Calu3 (cell line): ENCODE measurements at regions not wholly inside any gene's neighbourhood (a gene's known extent, or its start where the extent isn't known, plus 50 kb on each side); places are given as distances from the start of the nearest gene placed in this dataset.

Source experiments
- BruUV-seq: library from RNA; stranded (reverse); fragments of 400-500 nt; replicated peaks from 2 replicates; lab custom pipeline; 2021; lab: Mats Ljungman, UMichigan
- CTCF ChIA-PET: fragments of 300-600 bp; sonication (Branson Sonifier 250); formaldehyde crosslinking; loops from one replicate; lab custom pipeline; 2022; ENCODE audit warnings: antibody characterized with exemption; lab: Charles Lee
- DNase-seq: peaks from one replicate; pipeline ENCODE4 v3.0.0; 2022
- H3K27ac Mint-ChIP-seq: one replicate; pipeline ENCODE4 v1.8.0; 2022; ENCODE audit warnings: mixed read lengths; ENCODE audit not compliant: unreplicated experiment
- H3K27me3 Mint-ChIP-seq: one replicate; pipeline ENCODE4 v1.8.0; 2022; ENCODE audit warnings: mixed read lengths; ENCODE audit not compliant: unreplicated experiment
- H3K36me3 Mint-ChIP-seq: one replicate; pipeline ENCODE4 v1.8.0; 2022; ENCODE audit warnings: mild to moderate bottlenecking, moderate library complexity, mixed read lengths; ENCODE audit not compliant: insufficient read depth, unreplicated experiment
- H3K4me1 Mint-ChIP-seq: one replicate; pipeline ENCODE4 v1.8.0; 2022; ENCODE audit warnings: mild to moderate bottlenecking, low read depth, mixed read lengths; ENCODE audit not compliant: unreplicated experiment
- H3K4me3 Mint-ChIP-seq: one replicate; pipeline ENCODE4 v1.8.0; 2022; ENCODE audit warnings: mild to moderate bottlenecking, low read depth, moderate library complexity, mixed read lengths; ENCODE audit not compliant: unreplicated experiment
- H3K9me3 Mint-ChIP-seq: one replicate; pipeline ENCODE4 v1.8.0; 2022; ENCODE audit warnings: low read depth, mixed read lengths; ENCODE audit not compliant: unreplicated experiment
- intact Hi-C: fragments of 100-400 bp; cut with micrococcal nuclease; formaldehyde crosslinking; loops from one replicate; pipeline ENCODE4 v1.10.0; 2022; ENCODE audit not compliant: unreplicated experiment
- TF ChIP-seq, protein P1 (sequence below): fragments of 200-600 bp; IDR thresholded peaks from one replicate; pipeline ENCODE4 v1.8.0; 2022; ENCODE audit warnings: antibody characterized with exemption; ENCODE audit not compliant: unreplicated experiment

GRCh38 chr10:8240861-8241260 is 186.4 kb downstream of the GATA3 start:
- TF ChIP-seq, protein P1, sequence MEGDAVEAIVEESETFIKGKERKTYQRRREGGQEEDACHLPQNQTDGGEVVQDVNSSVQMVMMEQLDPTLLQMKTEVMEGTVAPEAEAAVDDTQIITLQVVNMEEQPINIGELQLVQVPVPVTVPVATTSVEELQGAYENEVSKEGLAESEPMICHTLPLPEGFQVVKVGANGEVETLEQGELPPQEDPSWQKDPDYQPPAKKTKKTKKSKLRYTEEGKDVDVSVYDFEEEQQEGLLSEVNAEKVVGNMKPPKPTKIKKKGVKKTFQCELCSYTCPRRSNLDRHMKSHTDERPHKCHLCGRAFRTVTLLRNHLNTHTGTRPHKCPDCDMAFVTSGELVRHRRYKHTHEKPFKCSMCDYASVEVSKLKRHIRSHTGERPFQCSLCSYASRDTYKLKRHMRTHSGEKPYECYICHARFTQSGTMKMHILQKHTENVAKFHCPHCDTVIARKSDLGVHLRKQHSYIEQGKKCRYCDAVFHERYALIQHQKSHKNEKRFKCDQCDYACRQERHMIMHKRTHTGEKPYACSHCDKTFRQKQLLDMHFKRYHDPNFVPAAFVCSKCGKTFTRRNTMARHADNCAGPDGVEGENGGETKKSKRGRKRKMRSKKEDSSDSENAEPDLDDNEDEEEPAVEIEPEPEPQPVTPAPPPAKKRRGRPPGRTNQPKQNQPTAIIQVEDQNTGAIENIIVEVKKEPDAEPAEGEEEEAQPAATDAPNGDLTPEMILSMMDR, result no peak
- CTCF ChIA-PET, result no interaction called here
- no peaks in the 10 kb centered on the region for H3K36me3 Mint-ChIP-seq
- intact Hi-C loops, result no loop called here
- no peak overlapping the region for H3K4me3 Mint-ChIP-seq
- H3K9me3 Mint-ChIP-seq, result no peaks in the 10 kb centered on the region
- H3K4me1 Mint-ChIP-seq, result no peaks in the 10 kb centered on the region
- no TSS peak for BruUV-seq
- H3K27me3 Mint-ChIP-seq, result no peaks in the 10 kb centered on the region
- H3K27ac Mint-ChIP-seq, result no peak overlapping the region
- no peak for DNase-seq

- H3K27ac Mint-ChIP-seq, result no peak overlapping the region
- H3K36me3 Mint-ChIP-seq, result no peaks in the 10 kb centered on the region
- TF ChIP-seq, protein P1, result no peak
- H3K4me1 Mint-ChIP-seq, result no peaks in the 10 kb centered on the region
- CTCF ChIA-PET, result no interaction called here
- BruUV-seq, result no TSS peak
- no peak overlapping the region for H3K4me3 Mint-ChIP-seq
- no peak for DNase-seq
- H3K27me3 Mint-ChIP-seq, result no peaks in the 10 kb centered on the region
- intact Hi-C loops, result no loop called here
- no peaks in the 10 kb centered on the region for H3K9me3 Mint-ChIP-seq
Observed at GRCh38 chr10:8242295-8242872, 187.9 kb downstream of the GATA3 start.

- H3K27me3 Mint-ChIP-seq, result no peaks in the 10 kb centered on the region
- BruUV-seq, result no TSS peak
- H3K4me1 Mint-ChIP-seq, result no peaks in the 10 kb centered on the region
- no peaks in the 10 kb centered on the region for H3K36me3 Mint-ChIP-seq
- no peaks in the 10 kb centered on the region for H3K9me3 Mint-ChIP-seq
- TF ChIP-seq, protein P1, result no peak
- intact Hi-C loops, result no loop called here
- H3K27ac Mint-ChIP-seq, result no peak overlapping the region
- H3K4me3 Mint-ChIP-seq, result no peak overlapping the region
- CTCF ChIA-PET, result interaction anchor here (0.7 kb wide), 1 partner anchor 57 kb away, joined by 4 read pairs; no protein-coding TSS in a partner anchor
- no peak for DNase-seq
Observed at GRCh38 chr10:8245131-8245813, 190.8 kb downstream of the GATA3 start.

DNA sequence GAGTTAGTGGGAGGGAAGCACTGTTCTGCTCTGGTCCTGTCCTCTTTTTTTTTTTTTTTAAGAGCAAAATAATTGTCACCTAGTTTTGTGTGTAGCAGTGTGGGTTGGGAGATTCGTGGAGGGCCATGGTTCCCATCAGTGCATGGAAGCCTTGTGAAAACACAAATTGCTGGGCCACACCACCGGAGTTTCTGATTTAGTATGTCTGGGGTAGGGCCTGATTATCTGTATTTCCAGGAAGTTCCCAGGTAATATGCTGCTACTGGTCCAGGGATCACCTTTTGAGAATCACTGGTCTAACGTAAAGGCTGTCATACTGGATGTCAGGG is 191.3 kb downstream of the GATA3 start:
- Mint-ChIP-seq H3K27me3 (no peaks in the 10 kb centered on the region), H3K9me3 (no peaks in the 10 kb centered on the region), H3K4me3 (no peak overlapping the region), H3K4me1 (no peaks in the 10 kb centered on the region), H3K27ac (no peak overlapping the region), H3K36me3 (no peaks in the 10 kb centered on the region)
- TF ChIP-seq, protein P1, result no peak
- BruUV-seq, result no TSS peak
- DNase-seq, result no peak
- intact Hi-C loops, result no loop called here
- CTCF ChIA-PET, result interaction anchor here (0.7 kb wide), 1 partner anchor 56 kb away, joined by 4 read pairs; no protein-coding TSS in a partner anchor
